GM21717 (cell line): ENCODE measurements at regions not wholly inside any gene's neighbourhood (a gene's known extent, or its start where the extent isn't known, plus 50 kb on each side); places are given as distances from the start of the nearest gene placed in this dataset.
"Not testable (repeated sequence)": the region's sequence is repeated elsewhere in the genome, so short reads cannot be mapped to it uniquely, and the experiment has no call there.

Source experiments
- ATAC-seq: cut with Tn5 transposase; IDR thresholded peaks from one replicate; pipeline ENCODE4 v1.9.1; 2021; ENCODE audit warnings: mild to moderate bottlenecking, moderate library complexity; ENCODE audit not compliant: unreplicated experiment

GRCh38 chr1:88311265-88311664 lies 372.8 kb upstream of the PKN2 start:
- ATAC-seq: no peak

DNA sequence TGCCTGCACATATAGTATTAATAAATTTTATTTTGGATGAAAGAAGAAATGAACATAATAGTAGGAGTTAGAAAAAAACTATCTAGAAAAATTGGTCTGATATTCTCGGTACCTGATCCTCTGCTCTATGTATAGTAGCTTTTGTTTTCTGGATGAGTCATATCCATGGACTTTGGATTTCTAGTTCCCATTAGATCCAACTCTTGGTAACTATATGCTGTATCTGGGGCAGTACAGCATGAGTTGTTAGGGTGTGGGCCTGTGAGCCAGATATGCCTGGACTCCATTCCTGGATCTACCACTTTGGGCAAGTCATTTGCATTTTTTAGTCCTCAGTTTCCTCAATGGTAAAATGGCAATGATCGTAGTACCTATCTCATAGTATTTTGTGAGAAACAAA lies 372.2 kb upstream of the PKN2 start:
- no peak for ATAC-seq

GRCh38 chr1:88317396-88317795 lies 366.7 kb upstream of the PKN2 start:
- no peak for ATAC-seq

GRCh38 chr1:88318740-88319139 lies 365.3 kb upstream of the PKN2 start:
- no peak for ATAC-seq

DNA sequence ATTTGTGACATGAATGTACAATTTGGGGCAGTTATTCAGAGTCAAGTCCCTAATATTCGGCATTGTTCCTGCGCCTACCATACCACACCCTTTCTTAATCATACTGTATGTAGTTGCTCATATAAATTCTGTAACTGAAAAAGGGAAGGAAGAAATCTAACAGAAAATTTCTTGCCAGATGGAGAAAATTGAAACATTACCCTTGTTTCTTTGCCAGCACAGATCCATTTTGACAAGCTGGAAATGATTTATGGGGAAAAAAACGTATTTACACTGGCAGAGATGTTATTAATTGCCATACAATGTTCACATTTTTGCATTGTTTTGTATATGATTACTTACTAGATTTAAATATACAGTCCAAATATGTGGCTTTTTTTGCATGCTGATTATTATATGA lies 363.8 kb upstream of the PKN2 start:
- ATAC-seq: no peak

DNA sequence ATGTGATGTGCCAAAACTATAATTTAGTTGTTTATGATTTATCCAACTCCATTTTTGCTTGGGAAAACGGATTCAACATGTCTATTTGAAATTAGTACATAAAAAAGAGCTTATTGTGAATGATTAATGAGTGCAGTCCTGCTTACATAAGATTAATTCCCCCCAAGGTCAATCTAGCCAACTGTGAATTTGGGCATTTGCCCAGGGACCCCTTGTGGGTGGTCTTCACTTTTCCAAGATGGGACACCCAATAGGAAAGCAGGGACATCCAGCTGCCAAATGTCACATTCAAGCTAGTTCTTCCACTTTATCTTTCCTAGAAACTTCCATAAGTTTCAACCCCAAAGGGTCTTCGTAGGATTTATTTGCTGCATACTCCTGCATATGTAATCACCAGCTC lies 362.4 kb upstream of the PKN2 start:
- no peak for ATAC-seq

- no peak for ATAC-seq
Observed at GRCh38 chr1:88324899-88325298, 359.2 kb upstream of the PKN2 start.

DNA sequence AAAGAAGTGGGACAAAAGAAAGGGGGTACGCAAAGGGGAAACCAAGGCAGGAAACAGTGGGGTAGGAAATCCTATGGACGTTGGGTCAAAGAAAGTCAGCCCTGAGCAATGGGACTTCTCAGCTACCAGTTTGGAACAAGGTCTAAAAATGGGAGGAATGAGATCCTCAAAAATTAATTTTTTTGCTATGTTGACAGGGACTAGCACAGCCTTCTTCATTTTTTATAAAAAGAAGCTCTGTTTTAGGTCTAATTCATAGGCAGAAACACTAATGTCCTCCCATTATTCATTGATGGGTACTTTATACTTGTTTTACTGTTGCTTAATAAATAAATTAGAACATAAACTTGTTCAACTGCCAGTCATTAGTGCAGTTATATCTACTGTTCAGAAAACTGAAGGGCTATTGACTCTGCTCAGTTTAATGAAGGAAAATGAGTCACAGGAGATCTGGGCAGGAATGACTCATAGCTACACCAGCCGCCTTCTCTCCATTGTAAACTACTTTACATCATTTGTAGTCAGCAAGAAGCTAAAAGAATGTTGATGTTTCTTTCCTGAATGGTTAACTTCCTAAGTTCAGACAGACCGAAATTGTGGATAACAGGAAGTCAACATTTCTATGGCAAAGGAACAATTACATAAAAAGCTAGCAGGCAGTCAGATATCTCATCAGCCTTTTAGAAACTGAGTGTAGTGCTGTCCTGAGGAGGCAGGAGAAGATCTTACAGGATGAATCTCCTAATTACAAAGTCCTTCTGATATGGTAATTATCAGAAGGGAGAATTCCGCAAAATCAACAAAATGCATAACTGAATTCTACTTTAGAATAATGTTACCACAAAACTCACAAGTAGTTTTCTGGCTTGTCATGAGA lies 356.4 kb upstream of the PKN2 start:
- no peak for ATAC-seq

DNA sequence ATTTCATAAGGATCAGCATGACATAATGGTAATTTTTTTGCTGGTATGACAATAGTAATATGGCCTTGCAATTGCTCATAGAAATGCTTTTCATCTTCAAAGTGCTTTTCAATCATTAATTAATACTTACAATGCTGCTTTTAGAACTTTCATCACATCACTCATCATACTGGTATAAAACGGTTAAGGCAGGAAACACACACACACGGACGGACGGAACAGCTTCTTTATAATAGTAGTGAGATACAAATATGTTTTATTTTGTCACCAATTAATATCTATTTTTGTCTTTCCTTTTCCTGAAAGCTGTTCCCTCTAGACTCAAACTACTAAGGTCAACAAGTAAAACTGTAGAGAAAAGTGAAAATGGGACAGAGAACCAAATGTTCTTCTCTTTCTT lies 353.9 kb upstream of the PKN2 start:
- no peak for ATAC-seq

GRCh38 chr1:88333086-88333695 lies 350.9 kb upstream of the PKN2 start:
- ATAC-seq: no peak

DNA sequence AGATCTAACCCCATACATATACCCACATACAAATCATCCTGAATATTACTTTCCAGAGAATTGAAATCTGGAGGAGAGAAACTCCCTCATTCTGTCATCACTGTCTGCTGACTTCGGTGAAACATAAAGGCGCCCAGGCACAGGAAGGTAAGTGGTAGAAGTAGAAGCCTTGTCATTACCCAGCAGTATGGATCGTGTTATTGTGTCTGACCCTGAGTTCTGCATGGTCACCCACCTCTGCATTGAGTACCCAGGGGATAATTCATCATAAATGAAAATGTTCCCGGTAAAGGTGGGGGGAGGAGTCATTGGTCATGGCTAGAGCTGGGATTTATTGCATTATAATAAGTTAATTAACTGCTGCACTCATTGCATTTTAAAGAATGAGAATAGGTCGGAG lies 342.6 kb upstream of the PKN2 start:
- ATAC-seq: no peak

DNA sequence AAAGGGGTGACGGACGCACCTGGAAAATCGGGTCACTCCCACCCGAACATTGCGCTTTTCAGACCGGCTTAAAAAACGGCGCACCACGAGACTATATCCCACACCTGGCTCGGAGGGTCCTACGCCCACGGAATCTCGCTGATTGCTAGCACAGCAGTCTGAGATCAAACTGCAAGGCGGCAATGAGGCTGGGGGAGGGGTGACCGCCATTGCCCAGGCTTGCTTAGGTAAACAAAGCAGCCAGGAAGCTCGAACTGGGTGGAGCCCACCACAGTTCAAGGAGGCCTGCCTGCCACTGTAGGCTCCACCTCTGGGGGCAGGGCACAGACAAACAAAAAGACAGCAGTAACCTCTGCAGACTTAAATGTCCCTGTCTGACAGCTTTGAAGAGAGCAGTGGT lies 342.0 kb upstream of the PKN2 start:
- not testable (repeated sequence) for ATAC-seq

DNA sequence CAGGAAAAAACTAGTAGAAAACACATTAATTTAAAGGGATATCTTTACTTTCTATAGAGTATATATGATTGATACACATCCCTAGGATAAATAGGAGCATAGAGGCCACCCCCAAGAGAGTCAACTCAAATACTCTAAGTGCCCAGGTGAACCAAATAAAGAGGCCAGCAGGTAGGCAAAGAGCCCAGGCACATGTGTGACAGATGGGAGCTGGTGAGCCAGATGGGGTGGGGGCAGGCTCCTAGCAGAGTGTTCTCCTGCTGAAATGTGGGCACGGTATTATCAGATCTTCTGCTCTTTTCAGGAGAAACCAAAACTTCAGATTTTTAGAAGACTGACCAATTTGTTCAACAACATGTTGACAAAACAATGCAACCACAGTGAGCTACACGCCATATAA lies 333.4 kb upstream of the PKN2 start:
- no peak for ATAC-seq

- no peak for ATAC-seq
Observed at GRCh38 chr1:88351960-88352359, 332.1 kb upstream of the PKN2 start.

GRCh38 chr1:88354256-88354655 lies 329.8 kb upstream of the PKN2 start:
- ATAC-seq: no peak

GRCh38 chr1:88357729-88358128 lies 326.3 kb upstream of the PKN2 start:
- ATAC-seq: no peak

DNA sequence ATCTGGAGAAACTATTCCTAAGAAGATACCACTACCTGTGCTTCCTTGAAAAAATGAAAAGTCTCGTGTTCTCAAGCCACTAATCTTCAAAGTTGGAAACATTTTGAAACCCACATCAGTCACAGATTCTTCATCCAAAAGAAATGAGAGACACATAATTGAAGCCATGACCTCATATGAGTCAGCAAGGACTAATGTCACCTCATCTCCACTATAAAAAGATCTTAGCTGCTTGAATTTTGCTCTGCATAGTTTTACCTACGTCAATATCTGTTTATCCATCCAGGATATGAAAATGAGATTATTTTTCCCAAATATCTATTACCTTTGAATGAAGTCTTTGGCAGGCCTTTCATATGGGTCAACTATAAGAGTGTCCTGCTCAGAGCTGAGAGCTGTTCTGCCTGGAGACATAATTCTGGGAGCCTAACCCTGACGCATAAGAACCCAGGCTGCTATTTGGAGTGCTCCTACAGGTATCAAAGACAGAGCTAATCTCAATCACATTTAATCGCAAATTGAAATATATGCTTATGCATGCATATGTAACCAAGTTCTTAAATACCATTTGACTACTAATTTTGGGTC lies 312.5 kb upstream of the PKN2 start:
- no peak for ATAC-seq

DNA sequence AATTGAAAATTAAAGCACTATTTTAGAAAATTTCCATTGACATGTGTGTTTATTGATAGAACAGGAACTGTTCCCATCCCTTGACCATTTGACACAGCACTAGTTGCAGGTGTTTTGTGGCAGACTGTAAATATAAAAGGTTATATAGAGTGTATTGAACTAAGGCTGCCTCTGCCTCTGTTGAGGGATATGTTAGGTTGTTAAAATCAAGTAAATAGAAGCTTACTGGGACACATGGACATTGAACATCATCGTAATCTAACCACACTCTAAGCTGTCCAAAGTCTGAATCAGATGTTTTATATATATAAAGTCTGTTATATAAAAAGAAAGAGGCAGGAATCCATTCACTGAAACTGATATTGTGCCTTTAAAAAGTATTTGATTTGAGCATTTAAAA lies 308.1 kb upstream of the PKN2 start:
- ATAC-seq: no peak

DNA sequence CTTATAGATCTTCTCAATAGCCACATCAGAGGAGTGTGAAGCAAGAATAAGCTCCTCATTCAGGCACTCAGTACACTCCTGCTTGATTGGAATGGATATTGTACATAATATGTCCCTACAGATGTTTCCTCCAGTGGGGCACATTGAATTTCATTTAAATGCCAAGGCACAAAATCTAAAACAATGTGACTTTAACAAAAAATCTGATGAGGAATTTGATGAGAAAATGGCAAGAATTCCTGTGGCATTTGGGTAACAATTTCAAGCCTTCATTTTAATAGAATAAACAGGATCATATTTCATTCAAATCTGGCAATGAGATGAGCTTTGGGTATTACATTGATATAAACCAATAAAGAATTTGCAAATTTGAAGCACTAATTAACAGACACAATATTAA lies 307.7 kb upstream of the PKN2 start:
- no peak for ATAC-seq

DNA sequence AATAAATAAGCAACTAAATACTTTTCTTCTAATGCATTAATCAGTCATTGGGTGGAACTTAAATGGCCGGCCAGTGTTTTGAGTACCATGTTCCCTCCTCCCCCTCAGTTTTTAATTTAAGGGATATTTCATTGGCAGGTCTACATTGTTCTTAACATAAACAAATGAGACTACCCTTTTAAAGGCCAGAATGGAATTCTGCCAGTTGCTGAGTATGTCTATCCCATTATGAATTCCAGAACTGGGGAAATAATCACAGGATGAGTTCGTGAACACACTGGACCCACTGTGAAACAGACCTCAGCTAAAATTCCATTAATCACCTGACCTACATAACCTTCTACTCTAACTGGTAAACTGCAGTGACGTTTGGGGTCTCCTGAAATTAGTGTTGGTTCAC lies 305.5 kb upstream of the PKN2 start:
- no peak for ATAC-seq

- no peak for ATAC-seq
Observed at GRCh38 chr1:88394958-88395357, 289.1 kb upstream of the PKN2 start.

DNA sequence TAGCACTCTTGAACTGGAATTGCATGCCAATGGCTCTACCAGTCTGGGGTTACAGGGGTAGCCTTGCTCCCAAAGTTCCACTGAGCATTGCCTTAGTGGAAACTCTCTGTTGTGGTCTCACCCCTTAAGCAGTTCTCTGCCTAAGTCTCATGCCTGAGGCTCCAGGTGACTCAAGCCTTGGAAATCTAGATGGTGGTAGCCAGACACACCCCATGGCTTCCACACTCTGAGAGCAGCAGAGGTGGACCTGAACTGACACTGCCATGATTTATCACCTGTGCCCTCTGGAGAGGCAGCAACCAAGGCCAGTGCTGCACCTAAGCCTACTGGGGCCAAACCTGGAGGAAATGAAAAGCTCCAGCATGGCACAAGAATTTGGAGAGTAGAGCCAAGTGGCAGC lies 285.7 kb upstream of the PKN2 start:
- no peak for ATAC-seq
